VCaP (cell line): ENCODE measurements at regions not wholly inside any gene's neighbourhood (a gene's known extent, or its start where the extent isn't known, plus 50 kb on each side); places are given as distances from the start of the nearest gene placed in this dataset.

Experiments used
- H3K27ac ChIP-seq: fragments of 450-650 bp; 2 replicates; pipeline ENCODE4 v1.5.1; 2017
- CTCF ChIP-seq: fragments of 450-650 bp; conservative IDR thresholded peaks from 2 replicates; pipeline ENCODE4 v1.5.1; 2017; ENCODE audit warnings: mild to moderate bottlenecking, moderate library complexity

- H3K27ac ChIP-seq = no peak overlapping the region
- TF ChIP-seq CTCF = no peak
These were observed 690.4 kb upstream of the MEF2C start for GRCh38 chr5:89573345-89573744.

- TF ChIP-seq CTCF = no peak
- no peak overlapping the region for H3K27ac ChIP-seq
These were observed 689.7 kb upstream of the MEF2C start for GRCh38 chr5:89572696-89573095.

GRCh38 chr5:89570557-89570956 is 687.6 kb upstream of the MEF2C start:
- no peak overlapping the region for H3K27ac ChIP-seq
- no peak for TF ChIP-seq CTCF

- TF ChIP-seq CTCF = no peak
- no peak overlapping the region for H3K27ac ChIP-seq
These were observed 683.4 kb upstream of the MEF2C start for GRCh38 chr5:89566340-89566739.

GRCh38 chr5:89560696-89561095 is 677.7 kb upstream of the MEF2C start:
- H3K27ac ChIP-seq = no peak overlapping the region
- no peak for TF ChIP-seq CTCF

GRCh38 chr5:89556215-89556913 is 673.4 kb upstream of the MEF2C start:
- no peak overlapping the region for H3K27ac ChIP-seq
- no peak for TF ChIP-seq CTCF

- H3K27ac ChIP-seq = no peak overlapping the region
- no peak for TF ChIP-seq CTCF
These were observed 663.7 kb upstream of the MEF2C start for GRCh38 chr5:89546657-89547056.
